Spleen (tissue), 11 donors: ENCODE measurements at regions not wholly inside any gene's neighbourhood (a gene's known extent, or its start where the extent isn't known, plus 50 kb on each side); places are given as distances from the start of the nearest gene placed in this dataset.

Experiments
- DNase-seq: peaks from one replicate; pipeline ENCODE4 v3.0.0-alpha.2; 2020
- H3K27ac ChIP-seq, 8 donors: fragments of 200-600 bp; sonication (generic) in 7 of 8; 1 replicate in 4 of 8; 2 replicates in 4 of 8; pipeline versions ENCODE4 v1.5.0 to v1.8.0; 2016 to 2021; ENCODE audit warnings: inconsistent platforms in 4 of 8, mild to moderate bottlenecking in 4 of 8, moderate library complexity in 1 of 8
- H3K27me3 ChIP-seq, 7 donors: fragments of 200-600 bp; sonication (generic) in 6 of 7; replicated peaks in 1 of 7; 1 replicate in 4 of 7; 2 replicates in 3 of 7; pipeline versions ENCODE4 v1.5.0 to v1.8.0; 2016 to 2021; ENCODE audit warnings: inconsistent platforms in 3 of 7, mild to moderate bottlenecking in 1 of 7
- H3K36me3 ChIP-seq, 6 donors: fragments of 200-600 bp; sonication (generic) in 5 of 6; 1 replicate in 4 of 6; 2 replicates in 2 of 6; pipeline versions ENCODE4 v1.5.0 to v1.8.0; 2016 to 2021; ENCODE audit warnings: inconsistent platforms in 2 of 6
- H3K4me1 ChIP-seq, 6 donors: fragments of 200-600 bp; sonication (generic) in 5 of 6; 1 replicate in 3 of 6; 2 replicates in 3 of 6; pipeline versions ENCODE4 v1.5.0 to v1.8.0; 2016 to 2021; ENCODE audit warnings: inconsistent platforms in 3 of 6
- H3K4me3 ChIP-seq, 8 donors: fragments of 200-600 bp; sonication (generic) in 7 of 8; 1 replicate in 4 of 8; 2 replicates in 4 of 8; pipeline versions ENCODE4 v1.5.0 to v1.8.0; 2016 to 2021; ENCODE audit warnings: inconsistent platforms in 4 of 8, mild to moderate bottlenecking in 4 of 8, moderate library complexity in 2 of 8
- H3K9me3 ChIP-seq, 8 donors: fragments of 200-600 bp; sonication (generic) in 7 of 8; 1 replicate in 4 of 8; 2 replicates in 4 of 8; pipeline versions ENCODE4 v1.5.0 to v1.8.0; 2016 to 2021; ENCODE audit warnings: inconsistent platforms in 4 of 8
- POLR2A ChIP-seq, 3 donors: fragments of 450-650 bp; IDR thresholded peaks; one replicate each; pipeline ENCODE4 v1.5.1; 2017; ENCODE audit warnings: antibody characterized with exemption in 3 of 3, mild to moderate bottlenecking in 1 of 3
- POLR2AphosphoS5 ChIP-seq, 3 donors: sonication (generic); formaldehyde crosslinking; IDR thresholded peaks; one replicate each; pipeline ENCODE4 v1.5.1; 2017; ENCODE audit warnings: antibody characterized with exemption in 3 of 3
- WGBS, 5 donors: extraction: QIAGEN DNeasy Blood & Tissue Kit in 3 of 5; methylation state at CpG; one replicate each; pipeline versions ENCODE4 v1.1.5 to v1.1.7; 2013 to 2018; 5-methylcytosine and 5-hydroxymethylcytosine counted together
- intact Hi-C: fragments of 100-400 bp; cut with DNase I; formaldehyde crosslinking; loops from one replicate; pipeline ENCODE4 v1.15.0; 2023; ENCODE audit warnings: low total_unique reads
- TF ChIP-seq, protein P1 (sequence below), 11 experiments: fragments of 200-600 bp in 7 of 11; fragments of 450-650 bp in 4 of 11; sonication (generic) in 4 of 11; IDR thresholded peaks in 8 of 11; conservative IDR thresholded peaks in 3 of 11; 1 replicate in 7 of 11; 2 replicates in 4 of 11; pipeline versions ENCODE4 v1.4.0 to v1.8.0; 2016 to 2021; ENCODE audit warnings: antibody characterized with exemption in 11 of 11, inconsistent platforms in 4 of 11, mild to moderate bottlenecking in 1 of 11
- donor health status: healthy with polysubstance abuse.
- donor health status: DM: no; HTN: no; CAD: no; lungs with moderate emphysema.
- donor health status: DM: no; HTN: no; CAD: no.
- donor health status: Bipolar disorder and iron deficiency.
- donor health status: healthy.
- donor health status: DM: no; HTN: no; CAD: no.
- donor health status: DM: yes; HTN: yes; CAD: no.

DNA sequence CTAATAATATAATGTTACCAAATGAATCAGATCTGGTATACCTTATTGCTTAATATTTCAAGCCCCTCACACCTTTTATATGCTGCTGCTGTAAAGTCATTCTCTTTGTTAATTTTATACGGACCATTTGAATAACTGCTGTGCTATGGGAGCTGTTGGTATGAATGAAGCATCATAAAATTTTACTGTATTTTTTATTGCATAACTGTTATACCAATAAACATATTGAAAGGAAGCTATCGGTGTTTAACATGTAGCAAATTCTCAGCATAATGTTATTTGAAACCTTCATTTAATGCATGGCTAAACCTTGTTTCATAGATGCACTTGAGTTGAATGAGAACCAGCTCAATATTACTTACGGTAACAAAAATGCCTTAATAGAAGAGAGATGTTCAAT, 1040.3 kb downstream of the SOCS6 start:
- TF ChIP-seq, protein P1, sequence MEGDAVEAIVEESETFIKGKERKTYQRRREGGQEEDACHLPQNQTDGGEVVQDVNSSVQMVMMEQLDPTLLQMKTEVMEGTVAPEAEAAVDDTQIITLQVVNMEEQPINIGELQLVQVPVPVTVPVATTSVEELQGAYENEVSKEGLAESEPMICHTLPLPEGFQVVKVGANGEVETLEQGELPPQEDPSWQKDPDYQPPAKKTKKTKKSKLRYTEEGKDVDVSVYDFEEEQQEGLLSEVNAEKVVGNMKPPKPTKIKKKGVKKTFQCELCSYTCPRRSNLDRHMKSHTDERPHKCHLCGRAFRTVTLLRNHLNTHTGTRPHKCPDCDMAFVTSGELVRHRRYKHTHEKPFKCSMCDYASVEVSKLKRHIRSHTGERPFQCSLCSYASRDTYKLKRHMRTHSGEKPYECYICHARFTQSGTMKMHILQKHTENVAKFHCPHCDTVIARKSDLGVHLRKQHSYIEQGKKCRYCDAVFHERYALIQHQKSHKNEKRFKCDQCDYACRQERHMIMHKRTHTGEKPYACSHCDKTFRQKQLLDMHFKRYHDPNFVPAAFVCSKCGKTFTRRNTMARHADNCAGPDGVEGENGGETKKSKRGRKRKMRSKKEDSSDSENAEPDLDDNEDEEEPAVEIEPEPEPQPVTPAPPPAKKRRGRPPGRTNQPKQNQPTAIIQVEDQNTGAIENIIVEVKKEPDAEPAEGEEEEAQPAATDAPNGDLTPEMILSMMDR (IDR thresholded peaks at IDR 0.05 in 8 of 11, conservative IDR thresholded peaks at IDR 0.05 in 3 of 11): no peak
- no peak overlapping the region for H3K4me3 ChIP-seq
- DNase-seq: no peak
- intact Hi-C loops: no loop called here
- H3K9me3 ChIP-seq: no peaks in the 10 kb centered on the region
- H3K36me3 ChIP-seq: no peaks in the 10 kb centered on the region
- 90 to 97% (median 93%) methylated on average over 3 of the region's 3 CpGs for WGBS, 5 donors
- H3K27ac ChIP-seq: no peak overlapping the region
- H3K4me1 ChIP-seq: no peaks in the 10 kb centered on the region
- no peaks in the 10 kb centered on the region for H3K27me3 ChIP-seq

DNA sequence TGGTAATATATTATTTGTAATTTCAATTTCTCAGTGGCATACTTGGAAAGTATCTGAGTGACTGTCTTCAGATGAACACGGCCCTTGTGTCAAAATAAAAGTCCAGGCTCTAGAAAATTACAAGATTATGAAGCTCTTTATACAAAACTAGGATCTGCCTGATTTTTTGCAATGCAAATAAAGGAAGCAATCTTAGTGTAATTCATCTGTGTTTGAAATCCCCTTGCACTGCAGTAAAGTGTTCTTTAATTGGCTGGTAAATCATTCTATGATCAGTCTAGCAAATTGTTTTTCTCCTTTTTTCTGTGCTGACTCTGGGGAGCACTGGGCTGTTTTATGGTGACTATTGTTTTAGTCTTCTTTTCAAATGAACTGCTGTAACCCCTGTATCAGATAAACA, 1039.0 kb downstream of the SOCS6 start:
- no peak for DNase-seq
- no peaks in the 10 kb centered on the region for H3K36me3 ChIP-seq
- H3K9me3 ChIP-seq: no peaks in the 10 kb centered on the region
- H3K4me1 ChIP-seq: no peaks in the 10 kb centered on the region
- no peak overlapping the region for H3K4me3 ChIP-seq
- 43 to 57% (median 53%) methylated on average over 1 of the region's 1 CpG for WGBS, 5 donors
- no peak overlapping the region for H3K27ac ChIP-seq
- TF ChIP-seq POLR2A (IDR thresholded peaks at IDR 0.05) (no peak), POLR2AphosphoS5 (IDR thresholded peaks at IDR 0.05) (no peak)
- TF ChIP-seq, protein P1 (IDR thresholded peaks at IDR 0.05 in 8 of 11, conservative IDR thresholded peaks at IDR 0.05 in 3 of 11): no peak
- intact Hi-C loops: no loop called here
- H3K27me3 ChIP-seq: no peaks in the 10 kb centered on the region

DNA sequence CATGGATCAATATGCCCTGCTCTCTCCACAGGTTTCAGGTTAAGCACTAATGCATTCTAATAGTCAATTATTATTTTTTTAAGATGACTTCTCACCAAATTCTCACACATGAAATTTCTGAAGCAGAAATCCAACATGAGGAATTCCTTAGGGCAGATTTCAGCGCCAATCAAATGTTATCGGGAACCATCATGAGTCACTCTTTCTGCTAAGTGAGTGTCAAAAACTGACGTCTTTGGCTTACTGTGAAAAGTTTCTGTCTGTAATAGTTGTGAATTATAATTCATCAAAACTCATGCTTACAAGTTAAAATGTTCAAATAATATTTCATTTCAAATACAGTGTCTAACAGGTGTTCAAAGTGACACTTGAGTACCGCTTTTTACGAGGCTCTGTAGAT, 1038.6 kb downstream of the SOCS6 start:
- H3K36me3 ChIP-seq: no peaks in the 10 kb centered on the region
- H3K9me3 ChIP-seq: no peaks in the 10 kb centered on the region
- 71 to 87% (median 78%) methylated on average over 5 of the region's 5 CpGs for WGBS, 5 donors
- DNase-seq: no peak
- no peaks in the 10 kb centered on the region for H3K27me3 ChIP-seq
- H3K4me1 ChIP-seq: no peaks in the 10 kb centered on the region
- H3K4me3 ChIP-seq: no peak overlapping the region
- no peak overlapping the region for H3K27ac ChIP-seq
- no peak for TF ChIP-seq POLR2AphosphoS5 (IDR thresholded peaks at IDR 0.05)
- no peak for TF ChIP-seq POLR2A (IDR thresholded peaks at IDR 0.05)
- TF ChIP-seq, protein P1 (IDR thresholded peaks at IDR 0.05 in 8 of 11, conservative IDR thresholded peaks at IDR 0.05 in 3 of 11): no peak
- intact Hi-C loops: no loop called here

DNA sequence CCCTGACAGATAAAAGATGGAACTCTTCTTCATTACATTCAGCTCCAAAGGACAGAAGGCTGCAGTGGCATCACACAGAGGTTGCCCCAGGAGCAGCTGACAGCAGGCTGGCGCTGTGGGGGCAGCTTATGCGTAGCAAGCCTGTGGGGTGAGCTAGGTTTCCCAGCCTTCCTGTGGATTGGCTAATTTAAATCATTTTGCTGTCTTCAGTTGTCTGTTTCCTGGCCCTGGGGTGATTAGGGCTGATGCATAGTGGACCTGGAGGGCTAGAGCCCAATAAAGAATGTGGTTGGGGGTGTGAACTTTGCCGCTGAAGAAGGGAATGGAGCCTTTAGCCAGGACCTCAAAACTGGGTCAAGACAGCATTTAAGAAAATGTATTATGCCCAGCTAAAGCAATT, 1038.0 kb downstream of the SOCS6 start:
- WGBS, 5 donors: 79 to 95% (median 79%) methylated on average over 3 of the region's 3 CpGs

More for the DNA sequence above, 1038.0 kb downstream of the SOCS6 start:
- Histone ChIP-seq H3K36me3 (no peaks in the 10 kb centered on the region), H3K4me3 (no peak overlapping the region), H3K27me3 (no peaks in the 10 kb centered on the region), H3K4me1 (no peaks in the 10 kb centered on the region), H3K9me3 (no peaks in the 10 kb centered on the region), H3K27ac (no peak overlapping the region)
- DNase-seq: no peak
- TF ChIP-seq POLR2AphosphoS5 (IDR thresholded peaks at IDR 0.05) (no peak), POLR2A (IDR thresholded peaks at IDR 0.05) (no peak)
- TF ChIP-seq, protein P1 (IDR thresholded peaks at IDR 0.05 in 8 of 11, conservative IDR thresholded peaks at IDR 0.05 in 3 of 11): no peak
- intact Hi-C loops: no loop called here
